Mesothelial cell of epicardium (in vitro differentiated cells): ENCODE measurements at regions not wholly inside any gene's neighbourhood (a gene's known extent, or its start where the extent isn't known, plus 50 kb on each side); places are given as distances from the start of the nearest gene placed in this dataset.

Source experiments
- DNase-seq, 2 experiments: peaks; one replicate each; pipeline ENCODE4 v3.0.0; 2021; ENCODE audit warnings: low spot score in 2 of 2; ENCODE audit not compliant: unreplicated experiment in 2 of 2
- H3K27ac Mint-ChIP-seq: 2 replicates; pipeline ENCODE4 v1.8.0; 2021; ENCODE audit warnings: mixed read lengths
- H3K27me3 Mint-ChIP-seq: 2 replicates; pipeline ENCODE4 v1.8.0; 2021; ENCODE audit warnings: low read depth, mixed read lengths
- H3K36me3 Mint-ChIP-seq: 2 replicates; pipeline ENCODE4 v1.8.0; 2021; ENCODE audit warnings: mixed read lengths
- H3K4me1 Mint-ChIP-seq: 2 replicates; pipeline ENCODE4 v1.8.0; 2021; ENCODE audit warnings: mixed read lengths
- H3K4me3 Mint-ChIP-seq: 2 replicates; pipeline ENCODE4 v1.8.0; 2021; ENCODE audit warnings: mild to moderate bottlenecking, moderate library complexity, mixed read lengths
- H3K9me3 Mint-ChIP-seq: 2 replicates; pipeline ENCODE4 v1.8.0; 2021; ENCODE audit warnings: mixed read lengths
- TF ChIP-seq, protein P1 (sequence below): fragments of 200-600 bp; sonication (generic); IDR thresholded peaks from one replicate; pipeline ENCODE4 v1.5.0; 2021; ENCODE audit warnings: antibody characterized with exemption; ENCODE audit not compliant: unreplicated experiment

DNA sequence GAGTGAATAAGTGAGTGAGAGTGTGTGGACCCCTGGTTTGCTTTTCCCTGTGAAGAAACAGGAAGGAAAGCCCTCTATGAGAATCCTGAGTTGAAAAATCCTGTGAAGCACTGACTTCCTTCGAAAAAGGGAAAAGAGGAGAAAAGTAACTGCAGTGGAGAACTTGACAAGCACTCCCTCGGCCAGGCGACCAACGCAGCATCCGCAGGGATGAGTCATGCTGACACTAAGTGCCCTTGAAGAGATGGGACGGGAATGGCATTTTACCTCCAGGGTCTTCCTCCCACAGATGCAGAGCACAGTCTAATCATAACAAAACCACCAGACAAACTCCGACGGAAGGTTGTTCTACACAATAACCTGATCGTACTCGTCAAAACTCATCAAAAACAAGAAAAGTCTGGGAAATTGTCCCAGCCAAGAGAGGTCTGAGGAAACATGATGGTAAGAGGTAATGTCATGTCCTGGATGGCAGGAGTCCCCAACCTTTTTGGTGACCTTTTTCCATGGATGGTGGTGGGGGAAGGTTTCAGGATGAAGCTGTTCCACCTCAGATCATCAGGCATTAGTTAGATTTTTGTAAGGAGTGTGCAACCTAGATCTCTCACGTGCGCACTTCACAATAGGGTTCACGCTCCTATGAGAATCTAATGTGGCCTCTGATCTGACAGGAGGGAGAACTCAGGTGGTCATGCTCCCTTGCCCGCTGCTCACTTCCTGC is 132.2 kb upstream of the B3GAT1 start:
- Mint-ChIP-seq H3K4me3 (no peak overlapping the region), H3K27me3 (peaks cover 6% of the 10 kb centered on the region), H3K36me3 (no peaks in the 10 kb centered on the region), H3K27ac (no peak overlapping the region), H3K4me1 (peaks cover 7% of the 10 kb centered on the region), H3K9me3 (peaks cover 13% of the 10 kb centered on the region)
- peak in 1 of 2 experiments; percentile 36 for DNase-seq
- TF ChIP-seq, protein P1, sequence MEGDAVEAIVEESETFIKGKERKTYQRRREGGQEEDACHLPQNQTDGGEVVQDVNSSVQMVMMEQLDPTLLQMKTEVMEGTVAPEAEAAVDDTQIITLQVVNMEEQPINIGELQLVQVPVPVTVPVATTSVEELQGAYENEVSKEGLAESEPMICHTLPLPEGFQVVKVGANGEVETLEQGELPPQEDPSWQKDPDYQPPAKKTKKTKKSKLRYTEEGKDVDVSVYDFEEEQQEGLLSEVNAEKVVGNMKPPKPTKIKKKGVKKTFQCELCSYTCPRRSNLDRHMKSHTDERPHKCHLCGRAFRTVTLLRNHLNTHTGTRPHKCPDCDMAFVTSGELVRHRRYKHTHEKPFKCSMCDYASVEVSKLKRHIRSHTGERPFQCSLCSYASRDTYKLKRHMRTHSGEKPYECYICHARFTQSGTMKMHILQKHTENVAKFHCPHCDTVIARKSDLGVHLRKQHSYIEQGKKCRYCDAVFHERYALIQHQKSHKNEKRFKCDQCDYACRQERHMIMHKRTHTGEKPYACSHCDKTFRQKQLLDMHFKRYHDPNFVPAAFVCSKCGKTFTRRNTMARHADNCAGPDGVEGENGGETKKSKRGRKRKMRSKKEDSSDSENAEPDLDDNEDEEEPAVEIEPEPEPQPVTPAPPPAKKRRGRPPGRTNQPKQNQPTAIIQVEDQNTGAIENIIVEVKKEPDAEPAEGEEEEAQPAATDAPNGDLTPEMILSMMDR = no peak

DNA sequence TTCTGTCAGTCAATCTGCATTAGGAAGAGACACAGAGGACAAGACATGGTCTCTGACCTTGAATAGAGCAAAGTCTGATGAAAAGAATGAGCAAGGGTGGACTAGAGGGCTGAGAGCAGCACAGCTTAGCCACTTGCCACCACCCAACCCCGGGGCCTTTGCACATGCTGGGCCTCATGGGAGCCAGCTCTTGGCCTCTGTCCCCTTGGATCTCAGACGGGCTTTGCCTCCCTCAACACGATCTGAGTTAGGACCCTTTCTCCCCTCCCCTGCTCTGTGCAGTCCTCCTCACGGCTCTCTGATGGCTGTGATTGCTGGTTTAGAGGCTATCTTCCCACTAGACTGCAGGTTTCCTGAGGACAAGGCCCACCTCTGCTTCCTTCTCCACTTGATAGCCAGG is 131.6 kb upstream of the B3GAT1 start:
- TF ChIP-seq, protein P1 = no peak
- Mint-ChIP-seq H3K27ac (no peak overlapping the region), H3K9me3 (peaks cover 11% of the 10 kb centered on the region), H3K4me1 (peaks cover 7% of the 10 kb centered on the region), H3K27me3 (peaks cover 7% of the 10 kb centered on the region), H3K36me3 (no peaks in the 10 kb centered on the region), H3K4me3 (no peak overlapping the region)
- DNase-seq = peak in 1 of 2 experiments; percentile 17

DNA sequence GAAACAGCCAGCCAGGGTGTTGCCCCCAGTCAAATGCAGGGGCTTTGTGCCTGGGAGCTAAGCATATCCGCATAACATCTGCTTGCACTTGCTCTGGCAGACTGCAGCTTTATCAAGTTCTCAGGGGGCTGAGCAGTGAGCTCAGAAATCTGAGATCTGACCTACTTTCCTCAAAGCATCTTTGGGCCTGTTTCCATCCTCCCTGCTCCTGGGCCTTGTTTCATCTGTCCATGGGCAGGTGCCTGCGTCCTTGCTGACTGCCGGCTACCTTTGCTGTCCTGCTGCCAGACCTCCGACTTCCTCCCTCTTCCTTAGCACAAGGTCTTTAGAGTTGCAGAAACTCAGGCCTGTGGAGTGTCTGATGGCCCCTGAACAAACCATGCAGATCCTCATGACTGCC is 131.2 kb upstream of the B3GAT1 start:
- Mint-ChIP-seq H3K9me3 (peaks cover 7% of the 10 kb centered on the region), H3K36me3 (no peaks in the 10 kb centered on the region), H3K27ac (no peak overlapping the region), H3K27me3 (peaks cover 7% of the 10 kb centered on the region), H3K4me3 (no peak overlapping the region), H3K4me1 (peaks cover 7% of the 10 kb centered on the region)
- DNase-seq = peak in 1 of 2 experiments; percentile 35
- TF ChIP-seq, protein P1 = no peak

DNA sequence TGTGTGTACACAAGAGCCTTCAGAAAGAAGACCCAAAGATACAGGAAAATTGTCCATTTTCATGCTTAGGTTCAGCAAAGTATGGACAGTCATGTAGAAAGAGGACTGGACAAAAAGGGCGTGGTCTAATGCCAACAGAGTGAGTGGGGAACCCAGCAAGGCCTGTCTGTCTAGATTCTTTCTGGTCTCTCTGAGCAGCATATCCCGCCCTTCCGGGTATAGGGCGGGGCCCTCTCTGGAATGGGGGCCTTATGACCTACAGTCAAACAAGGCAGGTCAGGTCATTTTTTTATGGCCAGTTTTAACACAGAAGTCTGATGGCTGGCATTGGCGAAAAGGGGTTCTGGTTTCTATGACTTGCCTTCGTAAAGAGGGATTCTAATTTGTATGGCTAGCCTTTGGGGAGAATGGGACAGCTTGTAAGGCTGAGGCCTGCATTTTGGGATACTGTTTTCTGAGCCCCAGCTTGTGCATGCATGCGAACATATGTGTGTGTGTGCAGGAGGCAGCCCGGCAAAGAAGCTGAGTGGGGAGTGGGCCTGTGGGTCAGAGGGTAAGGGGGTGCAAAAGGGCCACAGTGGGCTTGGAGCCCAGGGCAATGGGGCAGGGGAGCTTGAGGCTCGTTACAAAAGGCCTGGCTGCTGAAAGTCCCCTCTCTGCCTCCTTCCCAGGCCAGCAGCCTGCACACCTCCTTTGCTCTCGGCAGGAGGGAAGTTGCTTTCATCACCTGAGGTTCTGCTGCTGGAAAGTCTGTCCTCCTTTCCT is 130.5 kb upstream of the B3GAT1 start:
- Mint-ChIP-seq H3K4me3 (no peak overlapping the region), H3K4me1 (peaks cover 7% of the 10 kb centered on the region), H3K27me3 (peaks cover 7% of the 10 kb centered on the region), H3K9me3 (peaks cover 4% of the 10 kb centered on the region), H3K27ac (no peak overlapping the region), H3K36me3 (no peaks in the 10 kb centered on the region)
- DNase-seq = peak in 1 of 2 experiments; percentile 24
- TF ChIP-seq, protein P1 = no peak

DNA sequence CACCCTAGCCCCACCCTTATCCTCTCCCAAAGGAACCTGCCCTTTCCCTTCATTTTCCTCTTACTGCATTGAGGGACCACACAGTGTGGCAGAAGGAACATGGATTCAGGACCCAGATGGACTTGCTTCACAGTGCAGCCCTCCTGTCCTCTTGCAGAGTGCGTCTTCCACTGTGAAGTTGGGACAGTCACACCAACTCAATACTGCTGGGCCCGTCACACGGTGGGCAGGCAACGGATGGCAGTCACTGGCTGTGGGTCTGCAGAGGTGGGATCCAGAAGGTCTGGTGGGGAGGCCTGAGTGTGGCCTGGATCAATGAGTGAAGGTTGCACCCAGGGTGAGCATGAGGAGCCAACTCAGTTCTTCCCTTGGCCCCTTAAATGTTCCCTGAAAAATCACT is 129.9 kb upstream of the B3GAT1 start:
- peaks cover 4% of the 10 kb centered on the region for H3K9me3 Mint-ChIP-seq
- H3K27me3 Mint-ChIP-seq = peaks cover 7% of the 10 kb centered on the region
- H3K4me3 Mint-ChIP-seq = no peak overlapping the region
- peak in 1 of 2 experiments; percentile 27 for DNase-seq
- H3K4me1 Mint-ChIP-seq = peaks cover 9% of the 10 kb centered on the region
- H3K27ac Mint-ChIP-seq = no peak overlapping the region
- TF ChIP-seq, protein P1 = no peak
- no peaks in the 10 kb centered on the region for H3K36me3 Mint-ChIP-seq
